Keratinocyte (primary cell): ENCODE measurements at regions not wholly inside any gene's neighbourhood (a gene's known extent, or its start where the extent isn't known, plus 50 kb on each side); places are given as distances from the start of the nearest gene placed in this dataset.

Experiments used
- DNase-seq: peaks from one replicate; pipeline ENCODE4 v3.0.0-alpha.2; 2011; ENCODE audit warnings: low read depth, missing footprints, low spot score
- FAIRE-seq: peaks from 2 replicates; lab custom pipeline; 2011; peaks lifted over from hg19 to GRCh38; lab: Jason Lieb, UNC
- H2AFZ ChIP-seq: 2 replicates; pipeline ENCODE4 v1.6.0; 2012; ENCODE audit warnings: low read length, control low read depth, inconsistent platforms; ENCODE audit not compliant: control insufficient read depth
- H3K27ac ChIP-seq: 2 replicates; pipeline ENCODE4 v1.5.1; 2011; ENCODE audit warnings: low read length; ENCODE audit not compliant: control insufficient read depth, insufficient read depth
- H3K27me3 ChIP-seq: 3 replicates; pipeline ENCODE4 v1.6.0; 2011; ENCODE audit warnings: low read length; ENCODE audit not compliant: control insufficient read depth, insufficient read depth; ENCODE audit errors: extremely low read depth
- H3K36me3 ChIP-seq, 2 experiments: 2 replicates in 1 of 2; 3 replicates in 1 of 2; pipeline ENCODE4 v1.5.1; 2011; ENCODE audit warnings: low read length in 2 of 2, mild to moderate bottlenecking in 1 of 2; ENCODE audit not compliant: control insufficient read depth in 2 of 2, insufficient read depth in 2 of 2; ENCODE audit errors: extremely low read depth in 1 of 2
- H3K4me1 ChIP-seq: 3 replicates; pipeline ENCODE4 v1.5.1; 2011; ENCODE audit warnings: low read length; ENCODE audit not compliant: control insufficient read depth, insufficient read depth; ENCODE audit errors: extremely low read depth
- H3K4me2 ChIP-seq: 3 replicates; pipeline ENCODE4 v1.6.0; 2011; ENCODE audit warnings: low read depth, low read length; ENCODE audit not compliant: control insufficient read depth, insufficient read depth; ENCODE audit errors: extremely low read depth
- H3K4me3 ChIP-seq, 3 experiments: fragments of 200-600 bp in 1 of 3; sonication (generic) in 1 of 3; 2 replicates in 2 of 3; 3 replicates in 1 of 3; pipeline ENCODE4 v1.5.1; 2011 to 2016; ENCODE audit warnings: low read length in 3 of 3, mild to moderate bottlenecking in 3 of 3, control low read depth in 2 of 3, inconsistent platforms in 1 of 3, low read depth in 1 of 3, mixed read lengths in 1 of 3, mixed run types in 1 of 3, moderate library complexity in 1 of 3; ENCODE audit not compliant: control insufficient read depth in 2 of 3, insufficient read depth in 2 of 3; ENCODE audit errors: extremely low read depth in 1 of 3
- H3K79me2 ChIP-seq: 2 replicates; pipeline ENCODE4 v1.6.0; 2012; ENCODE audit warnings: low read length; ENCODE audit not compliant: control insufficient read depth, insufficient read depth
- H3K9ac ChIP-seq: 3 replicates; pipeline ENCODE4 v1.6.0; 2011; ENCODE audit warnings: low read length; ENCODE audit not compliant: control insufficient read depth, insufficient read depth; ENCODE audit errors: extremely low read depth
- H3K9me1 ChIP-seq: 3 replicates; pipeline ENCODE4 v1.6.0; 2011; ENCODE audit warnings: low read length; ENCODE audit not compliant: control insufficient read depth, insufficient read depth; ENCODE audit errors: extremely low read depth
- H3K9me3 ChIP-seq: 2 replicates; pipeline ENCODE4 v1.5.1; 2012; ENCODE audit warnings: low read depth, low read length; ENCODE audit not compliant: control insufficient read depth
- H4K20me1 ChIP-seq: 3 replicates; pipeline ENCODE4 v1.6.0; 2011; ENCODE audit warnings: low read length; ENCODE audit not compliant: control insufficient read depth, insufficient read depth; ENCODE audit errors: extremely low read depth
- EZH2 ChIP-seq: IDR thresholded peaks from one replicate; pipeline ENCODE4 v1.6.1; 2012; ENCODE audit warnings: inconsistent platforms, mild to moderate bottlenecking, low read length, moderate library complexity
- dilution Hi-C: fragments of 300-500 bp; cut with MboI; formaldehyde crosslinking; loops from one replicate; pipeline ENCODE4 v1.7.0; 2020; ENCODE audit warnings: low sequenced_read_pairs; ENCODE audit not compliant: extremely low pct_ligation_motif_present
- TF ChIP-seq, protein P1 (sequence below), 3 experiments: IDR thresholded peaks in 1 of 3; conservative IDR thresholded peaks in 1 of 3; optimal IDR thresholded peaks in 1 of 3; 2 replicates in 2 of 3; 3 replicates in 1 of 3; pipeline versions ENCODE3 to v1.5.1; 2011; ENCODE audit warnings: low read length in 3 of 3, mild to moderate bottlenecking in 3 of 3, moderate library complexity in 2 of 3, control low read depth in 1 of 3, inconsistent platforms in 1 of 3; ENCODE audit not compliant: insufficient read depth in 2 of 3; ENCODE audit errors: extremely low read depth in 1 of 3

DNA sequence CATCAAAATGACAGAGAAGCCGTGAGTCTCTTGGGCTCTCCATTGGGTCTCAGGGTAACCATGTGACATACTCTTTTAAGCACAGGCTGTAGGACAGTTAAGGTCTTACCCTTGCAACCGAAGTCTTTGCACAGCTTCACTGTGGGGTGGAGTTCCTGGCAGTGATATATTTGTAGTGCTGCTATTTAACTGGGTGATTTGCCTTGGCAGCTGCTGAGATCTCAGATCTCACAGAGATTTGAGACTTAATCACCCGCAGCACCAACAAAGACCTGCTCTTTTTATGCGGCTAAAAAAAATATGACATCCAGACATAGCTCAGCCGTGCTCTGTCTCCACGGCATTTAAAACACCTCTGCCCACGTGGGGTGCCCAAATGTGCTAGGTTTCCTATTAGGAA lies 63.4 kb upstream of the NPTX2 start:
- Histone ChIP-seq H4K20me1 (no peaks in the 10 kb centered on the region), H3K36me3 (no peaks in the 10 kb centered on the region), H3K27me3 (no peaks in the 10 kb centered on the region), H2AFZ (no peak overlapping the region), H3K27ac (no peak overlapping the region), H3K4me2 (no peak overlapping the region), H3K4me1 (no peaks in the 10 kb centered on the region), H3K4me3 (no peak overlapping the region), H3K9me3 (peaks cover 1% of the 10 kb centered on the region), H3K9me1 (no peaks in the 10 kb centered on the region), H3K9ac (no peak overlapping the region), H3K79me2 (no peaks in the 10 kb centered on the region)
- DNase-seq (no peak), FAIRE-seq (no peak)
- no peak for TF ChIP-seq EZH2
- TF ChIP-seq, protein P1, sequence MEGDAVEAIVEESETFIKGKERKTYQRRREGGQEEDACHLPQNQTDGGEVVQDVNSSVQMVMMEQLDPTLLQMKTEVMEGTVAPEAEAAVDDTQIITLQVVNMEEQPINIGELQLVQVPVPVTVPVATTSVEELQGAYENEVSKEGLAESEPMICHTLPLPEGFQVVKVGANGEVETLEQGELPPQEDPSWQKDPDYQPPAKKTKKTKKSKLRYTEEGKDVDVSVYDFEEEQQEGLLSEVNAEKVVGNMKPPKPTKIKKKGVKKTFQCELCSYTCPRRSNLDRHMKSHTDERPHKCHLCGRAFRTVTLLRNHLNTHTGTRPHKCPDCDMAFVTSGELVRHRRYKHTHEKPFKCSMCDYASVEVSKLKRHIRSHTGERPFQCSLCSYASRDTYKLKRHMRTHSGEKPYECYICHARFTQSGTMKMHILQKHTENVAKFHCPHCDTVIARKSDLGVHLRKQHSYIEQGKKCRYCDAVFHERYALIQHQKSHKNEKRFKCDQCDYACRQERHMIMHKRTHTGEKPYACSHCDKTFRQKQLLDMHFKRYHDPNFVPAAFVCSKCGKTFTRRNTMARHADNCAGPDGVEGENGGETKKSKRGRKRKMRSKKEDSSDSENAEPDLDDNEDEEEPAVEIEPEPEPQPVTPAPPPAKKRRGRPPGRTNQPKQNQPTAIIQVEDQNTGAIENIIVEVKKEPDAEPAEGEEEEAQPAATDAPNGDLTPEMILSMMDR (optimal IDR thresholded peaks at IDR 0.05 in 1 of 3, IDR thresholded peaks at IDR 0.05 in 1 of 3, conservative IDR thresholded peaks at IDR 0.05 in 1 of 3; ENCODE audit: extremely low read depth in 1 of 3, insufficient read depth in 2 of 3, low read length in 3 of 3), result no peak
- dilution Hi-C loops, result no loop called here

DNA sequence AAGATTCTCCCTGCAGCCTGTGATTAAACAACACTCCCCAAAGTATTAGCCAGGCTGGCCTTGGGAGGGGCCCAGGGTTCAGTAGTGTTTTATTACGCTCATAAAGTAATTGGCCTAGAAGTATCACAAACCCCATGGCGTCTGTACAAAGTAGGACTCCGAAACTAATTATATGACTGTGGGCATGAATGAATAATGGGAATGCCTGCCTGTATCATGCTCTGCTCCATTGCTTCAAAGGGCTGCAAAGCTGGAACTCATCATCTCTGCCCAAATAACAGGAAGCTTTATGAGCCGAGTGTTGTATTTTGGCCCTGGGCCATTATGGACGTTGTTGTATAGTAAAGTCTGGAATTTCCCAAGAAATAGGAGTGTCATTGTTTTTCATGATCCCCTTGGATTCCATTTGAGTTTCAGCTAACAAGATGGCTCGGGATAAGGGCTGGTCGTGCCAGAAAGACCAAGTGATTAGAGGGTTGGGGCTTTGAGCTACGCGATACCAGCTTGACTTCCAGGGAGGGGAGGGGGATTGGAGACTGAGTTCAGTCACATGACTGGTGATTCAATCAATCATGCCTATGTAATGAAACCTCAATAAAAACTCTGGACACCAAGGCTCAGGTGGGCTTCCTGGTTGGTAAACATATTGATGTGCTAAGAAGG lies 65.3 kb upstream of the NPTX2 start:
- H3K4me3 ChIP-seq, result no peak overlapping the region
- no peaks in the 10 kb centered on the region for H3K36me3 ChIP-seq
- H3K9ac ChIP-seq, result no peak overlapping the region
- H3K9me1 ChIP-seq, result no peaks in the 10 kb centered on the region
- H3K27ac ChIP-seq, result no peak overlapping the region
- H3K4me1 ChIP-seq, result no peaks in the 10 kb centered on the region
- dilution Hi-C loops, result no loop called here
- no peak for DNase-seq
- FAIRE-seq, result no peak
- H2AFZ ChIP-seq, result no peak overlapping the region
- peaks cover 1% of the 10 kb centered on the region for H3K9me3 ChIP-seq
- H4K20me1 ChIP-seq, result no peaks in the 10 kb centered on the region
- no peak overlapping the region for H3K4me2 ChIP-seq
- H3K27me3 ChIP-seq, result no peaks in the 10 kb centered on the region
- TF ChIP-seq EZH2, result no peak
- TF ChIP-seq, protein P1 (optimal IDR thresholded peaks at IDR 0.05 in 1 of 3, IDR thresholded peaks at IDR 0.05 in 1 of 3, conservative IDR thresholded peaks at IDR 0.05 in 1 of 3; ENCODE audit: extremely low read depth in 1 of 3, insufficient read depth in 2 of 3, low read length in 3 of 3), result no peak
- H3K79me2 ChIP-seq, result no peaks in the 10 kb centered on the region
